ENCODE measurements at regions not wholly inside any gene's neighbourhood (a gene's known extent, or its start where the extent isn't known, plus 50 kb on each side); places are given as distances from the start of the nearest gene placed in this dataset.

- Histone ChIP-seq H4K5ac (ENCODE audit: insufficient read length, low read depth, low read length) (no peak overlapping the region), H3K4me2 (ENCODE audit: insufficient read depth, insufficient read length, low read length) (no peak overlapping the region), H4K8ac (replicated peaks; ENCODE audit: insufficient read length, low read depth, low read length) (no peak overlapping the region), H2BK15ac (ENCODE audit: low read depth, low read length) (no peak overlapping the region), H3K27ac (ENCODE audit: insufficient read length, low read depth, low read length) (no peak overlapping the region), H3K79me1 (ENCODE audit: insufficient read depth, low read depth, low read length, poor library complexity, severe bottlenecking) (no peaks in the 10 kb centered on the region), H3K23me2 (ENCODE audit: insufficient read length, low read depth, low read length, poor library complexity, severe bottlenecking) (no peaks in the 10 kb centered on the region), H2BK12ac (ENCODE audit: insufficient read length, low read depth, low read length) (no peak overlapping the region), H2BK120ac (ENCODE audit: low read depth, low read length, poor library complexity, severe bottlenecking) (no peak overlapping the region), H3K56ac (ENCODE audit: insufficient read length, low read depth, low read length) (no peak overlapping the region), H3K79me2 (ENCODE audit: insufficient read depth, low read length) (no peaks in the 10 kb centered on the region), H3K4me1 (ENCODE audit: insufficient read depth, low read length) (no peaks in the 10 kb centered on the region), H4K20me1 (ENCODE audit: control insufficient read depth, insufficient read depth, insufficient read length) (no peaks in the 10 kb centered on the region), H2AK5ac (ENCODE audit: insufficient read length, low read length) (no peak overlapping the region), H3K14ac (ENCODE audit: insufficient read depth, low read length) (no peak overlapping the region), H3K23ac (ENCODE audit: insufficient read length, low read depth, low read length) (no peak overlapping the region), H3K9me3 (ENCODE audit: control insufficient read depth, low read depth, low read length) (no peaks in the 10 kb centered on the region), H2AFZ (ENCODE audit: low read length) (no peak overlapping the region), H2BK20ac (ENCODE audit: low read depth, low read length, poor library complexity, severe bottlenecking) (no peak overlapping the region), H3K18ac (ENCODE audit: insufficient read length, low read depth, low read length) (no peak overlapping the region), H3K9ac (ENCODE audit: extremely low read depth, insufficient read length, low read length) (no peak overlapping the region), H3T11ph (ENCODE audit: low read length) (no peak overlapping the region), H3K4ac (ENCODE audit: low read depth, low read length) (no peak overlapping the region), H3K27me3 (ENCODE audit: insufficient read depth, low read length) (no peaks in the 10 kb centered on the region), H2BK5ac (ENCODE audit: insufficient read length, low read length) (no peak overlapping the region), H4K91ac (ENCODE audit: insufficient read length, low read depth, low read length) (no peak overlapping the region)
- Mint-ChIP-seq H3K36me3 (ENCODE audit: insufficient read depth in 1 of 3, low read depth in 3 of 3) (no peaks in the 10 kb centered on the region), H3K27ac (no peak overlapping the region), H3K27me3 (ENCODE audit: low read depth) (no peaks in the 10 kb centered on the region), H3K9me3 (no peaks in the 10 kb centered on the region), H3K4me1 (peaks cover 6 to 13% of the 10 kb centered on the region in 2 experiments; a peak in 3 of 4 replicates), H3K4me3 (no peak overlapping the region)
- no CpG with 5 or more reads among the region's 2 CpGs for WGBS (ENCODE audit: extremely low coverage, insufficient read length, low lambda C conversion rate)
- TF ChIP-seq CTCF (conservative IDR thresholded peaks at IDR 0.05) = no peak
- no peak for DNase-seq
These were observed 457.3 kb upstream of the DMAC1 start for GRCh38 chr9:8256880-8257279.

Measured in H9 (cell line).